PC-3 (cell line): ENCODE measurements at regions not wholly inside any gene's neighbourhood (a gene's known extent, or its start where the extent isn't known, plus 50 kb on each side); places are given as distances from the start of the nearest gene placed in this dataset.

ENCODE experiments used
- ATAC-seq: fragments of 200-7000 bp; cut with Tn5 transposase; 2 replicates; pipeline ENCODE4 v1.9.1; 2020; ENCODE audit warnings: mild to moderate bottlenecking, moderate library complexity
- BruUV-seq: library from RNA; stranded (reverse); fragments of 400-500 nt; replicated peaks from 2 replicates; lab custom pipeline; 2021; lab: Mats Ljungman, UMichigan
- CTCF ChIA-PET: fragments of 300-600 bp; sonication (Branson Sonifier 250); formaldehyde crosslinking; loops from one replicate; lab custom pipeline; 2022; ENCODE audit warnings: antibody characterized with exemption; lab: Charles Lee
- POLR2A ChIA-PET: fragments of 300-600 bp; sonication (Branson Sonifier 250); formaldehyde crosslinking; loops from one replicate; lab custom pipeline; 2022; ENCODE audit warnings: antibody characterized with exemption; ENCODE audit not compliant: unreplicated experiment; lab: Charles Lee
- DNase-seq: peaks from one replicate; pipeline ENCODE4 v3.0.0-alpha.2; 2015
- H2AFZ ChIP-seq: fragments of 300-600 bp; sonication (generic); 2 replicates; pipeline ENCODE4 v1.6.0; 2016; ENCODE audit warnings: antibody characterized with exemption, low read length
- H3F3A ChIP-seq: fragments of 300-600 bp; sonication (generic); one replicate; pipeline ENCODE4 v1.6.0; 2017; ENCODE audit warnings: antibody characterized with exemption, low read length, control low read depth, mild to moderate bottlenecking; ENCODE audit not compliant: unreplicated experiment
- H3K27ac ChIP-seq: fragments of 300-600 bp; sonication (generic); 2 replicates; pipeline ENCODE4 v1.5.1; 2016; ENCODE audit warnings: mild to moderate bottlenecking, low read length
- H3K27me3 ChIP-seq: fragments of 300-600 bp; sonication (generic); 2 replicates; pipeline ENCODE4 v1.6.1; 2016; ENCODE audit warnings: low read length, mixed read lengths
- H3K36me3 ChIP-seq: fragments of 300-600 bp; sonication (generic); 2 replicates; pipeline ENCODE4 v1.6.1; 2016; ENCODE audit warnings: low read depth, mixed run types, low read length, mixed read lengths
- H3K4me1 ChIP-seq: fragments of 300-600 bp; sonication (generic); 2 replicates; pipeline ENCODE4 v1.5.1; 2016; ENCODE audit warnings: low read length; ENCODE audit not compliant: insufficient read depth
- H3K4me2 ChIP-seq: fragments of 300-600 bp; sonication (generic); 2 replicates; pipeline ENCODE4 v1.6.0; 2016; ENCODE audit warnings: low read length
- H3K4me3 ChIP-seq: fragments of 300-600 bp; sonication (generic); 2 replicates; pipeline ENCODE4 v1.5.1; 2016; ENCODE audit warnings: mild to moderate bottlenecking, low read length, mixed read lengths
- H3K79me2 ChIP-seq: fragments of 300-600 bp; sonication (generic); 2 replicates; pipeline ENCODE4 v1.6.1; 2017; ENCODE audit warnings: low read length, mixed read lengths
- H3K9ac ChIP-seq: fragments of 300-600 bp; sonication (generic); 2 replicates; pipeline ENCODE4 v1.6.0; 2016; ENCODE audit warnings: mild to moderate bottlenecking, low read length
- H3K9me2 ChIP-seq: fragments of 300-600 bp; sonication (generic); replicated peaks from 2 replicates; pipeline ENCODE4 v1.6.1; 2016; ENCODE audit warnings: mixed run types, low read length, mixed read lengths
- H3K9me3 ChIP-seq: fragments of 300-600 bp; sonication (generic); 2 replicates; pipeline ENCODE4 v1.6.1; 2016; ENCODE audit warnings: low read length, mixed read lengths
- H4K20me1 ChIP-seq: fragments of 300-600 bp; sonication (generic); 2 replicates; pipeline ENCODE4 v1.6.1; 2016; ENCODE audit warnings: low read length, mixed read lengths
- EZH2 ChIP-seq: fragments of 300-600 bp; sonication (generic); IDR thresholded peaks from one replicate; pipeline ENCODE4 v1.6.1; 2017; ENCODE audit warnings: antibody characterized with exemption, mild to moderate bottlenecking, low read length; ENCODE audit not compliant: unreplicated experiment
- EZH2phosphoT487 ChIP-seq: fragments of 300-600 bp; sonication (generic); IDR thresholded peaks from 2 replicates; pipeline ENCODE4 v1.6.1; 2018; ENCODE audit warnings: mild to moderate bottlenecking, antibody characterized with exemption, low read length, borderline replicate concordance
- intact Hi-C: fragments of 100-400 bp; cut with micrococcal nuclease; formaldehyde crosslinking; loops from 2 replicates; pipeline ENCODE4 v1.9.0; 2023
- TF ChIP-seq, protein P1 (sequence below): fragments of 300-600 bp; sonication (generic); conservative IDR thresholded peaks from 2 replicates; pipeline ENCODE4 v1.5.1; 2017; ENCODE audit warnings: antibody characterized with exemption, low read depth, mild to moderate bottlenecking, low read length

- no peaks in the 10 kb centered on the region for H4K20me1 ChIP-seq
- H3K9me2 ChIP-seq, result no peaks in the 10 kb centered on the region
- H3F3A ChIP-seq, result no peaks in the 10 kb centered on the region
- no peak overlapping the region for H3K4me2 ChIP-seq
- no peaks in the 10 kb centered on the region for H3K27me3 ChIP-seq
- no peak for TF ChIP-seq EZH2
- TF ChIP-seq EZH2phosphoT487, result no peak
- TF ChIP-seq, protein P1, sequence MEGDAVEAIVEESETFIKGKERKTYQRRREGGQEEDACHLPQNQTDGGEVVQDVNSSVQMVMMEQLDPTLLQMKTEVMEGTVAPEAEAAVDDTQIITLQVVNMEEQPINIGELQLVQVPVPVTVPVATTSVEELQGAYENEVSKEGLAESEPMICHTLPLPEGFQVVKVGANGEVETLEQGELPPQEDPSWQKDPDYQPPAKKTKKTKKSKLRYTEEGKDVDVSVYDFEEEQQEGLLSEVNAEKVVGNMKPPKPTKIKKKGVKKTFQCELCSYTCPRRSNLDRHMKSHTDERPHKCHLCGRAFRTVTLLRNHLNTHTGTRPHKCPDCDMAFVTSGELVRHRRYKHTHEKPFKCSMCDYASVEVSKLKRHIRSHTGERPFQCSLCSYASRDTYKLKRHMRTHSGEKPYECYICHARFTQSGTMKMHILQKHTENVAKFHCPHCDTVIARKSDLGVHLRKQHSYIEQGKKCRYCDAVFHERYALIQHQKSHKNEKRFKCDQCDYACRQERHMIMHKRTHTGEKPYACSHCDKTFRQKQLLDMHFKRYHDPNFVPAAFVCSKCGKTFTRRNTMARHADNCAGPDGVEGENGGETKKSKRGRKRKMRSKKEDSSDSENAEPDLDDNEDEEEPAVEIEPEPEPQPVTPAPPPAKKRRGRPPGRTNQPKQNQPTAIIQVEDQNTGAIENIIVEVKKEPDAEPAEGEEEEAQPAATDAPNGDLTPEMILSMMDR, result no peak
- no peak for DNase-seq
- intact Hi-C loops, result no loop called here
- ChIA-PET CTCF (no interaction called here), POLR2A (no interaction called here)
- ATAC-seq, result no peak
- no peak overlapping the region for H3K4me3 ChIP-seq
- no TSS peak for BruUV-seq
- no peaks in the 10 kb centered on the region for H3K9me3 ChIP-seq
- no peak overlapping the region for H2AFZ ChIP-seq
- H3K36me3 ChIP-seq, result no peaks in the 10 kb centered on the region
- no peaks in the 10 kb centered on the region for H3K79me2 ChIP-seq
- H3K9ac ChIP-seq, result no peak overlapping the region
- H3K27ac ChIP-seq, result no peak overlapping the region
- no peaks in the 10 kb centered on the region for H3K4me1 ChIP-seq
Observed at GRCh38 chr12:20232931-20233675, 135.2 kb upstream of the PDE3A start.

DNA sequence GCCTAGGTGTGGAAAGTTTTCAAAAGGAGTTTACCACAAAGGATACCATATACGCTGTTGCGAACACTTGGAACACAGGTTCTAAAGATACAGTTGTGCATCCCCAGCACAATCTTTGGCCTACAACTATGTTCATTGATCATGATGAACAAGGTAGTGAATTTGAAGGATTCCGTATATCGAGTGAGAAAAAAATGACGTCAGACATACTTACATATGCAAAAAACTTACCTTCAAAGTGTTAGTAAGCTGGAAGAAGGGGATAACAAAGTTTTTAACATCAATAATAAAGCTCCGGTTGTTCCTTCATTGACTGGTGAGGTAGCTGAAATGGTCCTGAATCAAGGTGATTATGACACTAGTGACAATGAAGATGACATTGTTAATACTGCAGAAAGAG, 133.9 kb upstream of the PDE3A start:
- H3K4me2 ChIP-seq, result no peak overlapping the region
- no peak overlapping the region for H2AFZ ChIP-seq
- H3K9me2 ChIP-seq, result no peaks in the 10 kb centered on the region
- H3K4me1 ChIP-seq, result no peaks in the 10 kb centered on the region
- H3K9ac ChIP-seq, result no peak overlapping the region
- H3K36me3 ChIP-seq, result no peaks in the 10 kb centered on the region
- H3K79me2 ChIP-seq, result no peaks in the 10 kb centered on the region
- no peaks in the 10 kb centered on the region for H3F3A ChIP-seq
- H4K20me1 ChIP-seq, result no peaks in the 10 kb centered on the region
- H3K27me3 ChIP-seq, result no peaks in the 10 kb centered on the region
- POLR2A ChIA-PET, result no interaction called here
- ATAC-seq, result no peak
- no TSS peak for BruUV-seq
- no peak for TF ChIP-seq EZH2
- TF ChIP-seq, protein P1, result no peak
- no peak overlapping the region for H3K27ac ChIP-seq
- H3K9me3 ChIP-seq, result no peaks in the 10 kb centered on the region
- H3K4me3 ChIP-seq, result no peak overlapping the region
- CTCF ChIA-PET, result no interaction called here
- no peak for DNase-seq
- intact Hi-C loops, result no loop called here

DNA sequence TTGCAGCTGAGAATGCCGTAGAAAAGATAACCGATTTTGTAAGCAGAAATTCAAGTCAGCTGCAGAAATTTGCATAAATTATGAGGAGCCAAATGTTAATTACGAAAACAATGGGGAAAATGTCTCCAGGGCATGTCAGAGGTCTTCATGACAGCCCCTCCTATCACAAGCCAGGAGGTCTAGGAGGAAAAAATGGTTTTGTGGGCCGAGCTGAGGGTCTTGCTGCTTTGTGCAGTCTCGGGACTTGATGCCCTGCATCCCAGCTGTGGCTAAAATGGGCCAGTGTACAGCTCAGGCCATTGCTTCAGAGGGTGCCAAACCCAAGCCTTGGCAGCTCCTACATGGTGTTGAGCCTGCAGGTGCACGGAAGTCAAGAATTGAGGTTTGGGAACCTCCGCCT, 131.2 kb upstream of the PDE3A start:
- CTCF ChIA-PET, result no interaction called here
- no peaks in the 10 kb centered on the region for H3K4me1 ChIP-seq
- H3K36me3 ChIP-seq, result no peaks in the 10 kb centered on the region
- POLR2A ChIA-PET, result no interaction called here
- H4K20me1 ChIP-seq, result no peaks in the 10 kb centered on the region
- DNase-seq, result no peak
- ATAC-seq, result no peak
- H3K9ac ChIP-seq, result no peak overlapping the region
- H2AFZ ChIP-seq, result no peak overlapping the region
- intact Hi-C loops, result no loop called here
- H3K4me2 ChIP-seq, result no peak overlapping the region
- H3K27ac ChIP-seq, result no peak overlapping the region
- no peak for TF ChIP-seq EZH2phosphoT487
- TF ChIP-seq EZH2, result no peak
- TF ChIP-seq, protein P1, result no peak
- no peaks in the 10 kb centered on the region for H3K27me3 ChIP-seq
- H3K4me3 ChIP-seq, result no peak overlapping the region
- no peaks in the 10 kb centered on the region for H3K79me2 ChIP-seq
- no TSS peak for BruUV-seq
- no peaks in the 10 kb centered on the region for H3F3A ChIP-seq
- no peaks in the 10 kb centered on the region for H3K9me2 ChIP-seq
- H3K9me3 ChIP-seq, result no peaks in the 10 kb centered on the region
